ENCODE measurements at regions not wholly inside any gene's neighbourhood (a gene's known extent, or its start where the extent isn't known, plus 50 kb on each side); places are given as distances from the start of the nearest gene placed in this dataset.
"Not testable (repeated sequence)": the region's sequence is repeated elsewhere in the genome, so short reads cannot be mapped to it uniquely, and the experiment has no call there.

- DNase-seq (ENCODE audit: low read depth, low spot score): no peak
Measured at GRCh38 chr9:110115341-110115820, 92.6 kb downstream of the C9orf152 start.

DNA sequence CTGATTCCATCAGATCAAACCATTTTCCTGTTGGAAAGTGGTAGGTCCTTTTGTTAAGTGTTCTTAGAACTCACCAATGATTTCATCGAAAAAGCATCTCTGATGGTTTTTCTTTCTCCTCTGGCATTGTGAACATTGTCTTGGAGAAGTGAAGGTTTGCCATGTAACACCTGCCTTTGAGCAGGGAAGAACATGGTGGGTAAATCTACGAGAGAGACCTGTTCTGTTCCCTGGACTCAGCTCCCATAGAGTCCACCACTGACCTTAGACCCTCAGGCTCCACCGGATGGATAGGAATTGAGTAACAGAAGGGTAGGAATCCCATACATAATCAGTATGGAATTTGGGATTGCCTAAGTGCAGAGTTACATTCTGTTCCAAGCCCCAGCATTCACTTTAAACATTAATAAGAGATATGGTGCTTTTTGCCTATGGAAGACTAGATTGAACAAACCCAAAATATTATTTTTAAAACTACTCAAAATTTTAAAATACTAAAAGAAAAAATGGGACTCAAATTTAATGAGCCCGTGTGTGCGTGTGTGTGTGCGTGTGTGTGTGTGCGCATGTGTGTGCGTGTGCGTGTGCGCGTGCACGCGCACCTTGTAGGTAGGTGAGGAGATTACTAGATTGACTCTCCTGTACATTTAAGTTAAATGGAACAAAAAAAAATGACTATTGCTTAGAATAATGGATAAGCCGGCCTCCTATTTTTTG, 92.0 kb downstream of the C9orf152 start:
- DNase-seq (ENCODE audit: low read depth, low spot score): no peak

DNA sequence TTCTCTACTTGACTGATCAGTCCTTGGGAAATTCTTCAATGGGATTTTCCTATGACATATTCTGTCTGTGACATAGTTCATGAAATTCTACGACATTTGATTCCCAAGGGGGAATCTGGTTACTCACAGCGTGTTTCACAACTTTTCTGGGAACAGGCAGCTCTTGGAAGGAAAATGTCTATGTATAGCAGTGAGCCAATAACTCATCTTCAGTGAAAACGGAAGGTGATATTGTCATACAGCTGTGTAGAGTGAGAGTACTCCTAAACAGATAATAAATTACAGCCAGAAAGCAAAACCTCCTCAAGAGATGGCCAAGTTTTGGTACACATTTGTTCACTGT, 91.4 kb downstream of the C9orf152 start:
- DNase-seq (ENCODE audit: low read depth, low spot score): no peak

- DNase-seq (ENCODE audit: low read depth, low spot score): no peak
Measured at GRCh38 chr9:110121170-110121569, 86.8 kb downstream of the C9orf152 start.

DNA sequence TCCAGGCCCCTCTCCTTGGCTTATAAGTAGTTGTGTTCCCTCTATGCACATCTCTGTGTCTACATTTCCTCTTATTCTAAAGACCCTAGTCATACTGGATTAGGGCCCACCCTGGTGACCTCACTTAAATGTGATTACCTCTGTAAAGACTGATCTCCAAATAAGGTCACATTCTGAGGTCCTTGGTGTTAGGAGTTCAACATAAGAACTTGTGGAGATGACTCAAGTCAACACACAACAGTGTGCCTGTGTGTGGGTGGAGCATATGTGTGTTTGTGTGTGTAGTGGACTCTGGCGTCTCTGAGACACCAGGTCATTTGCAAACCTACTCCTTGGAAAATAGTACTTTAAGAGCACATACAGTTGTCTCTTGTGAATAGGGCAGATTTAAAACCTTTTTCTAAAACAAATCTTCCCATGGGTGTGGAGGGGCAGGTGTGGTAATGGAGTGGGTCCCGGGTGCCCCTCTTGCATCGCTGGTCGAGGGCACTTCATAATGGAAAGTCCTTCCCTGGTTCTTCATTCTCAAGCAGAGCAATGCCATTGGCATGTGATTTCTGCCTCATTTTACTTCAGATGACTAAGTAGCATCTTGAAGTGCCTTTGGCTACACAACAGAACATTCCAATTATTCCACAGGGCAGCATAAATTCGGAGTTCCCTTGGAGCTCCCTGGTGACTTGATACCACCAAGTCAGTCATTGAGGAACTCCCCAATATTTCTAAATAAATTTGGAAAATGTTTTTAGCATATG, 84.4 kb downstream of the C9orf152 start:
- DNase-seq (ENCODE audit: low read depth, low spot score): no peak

DNA sequence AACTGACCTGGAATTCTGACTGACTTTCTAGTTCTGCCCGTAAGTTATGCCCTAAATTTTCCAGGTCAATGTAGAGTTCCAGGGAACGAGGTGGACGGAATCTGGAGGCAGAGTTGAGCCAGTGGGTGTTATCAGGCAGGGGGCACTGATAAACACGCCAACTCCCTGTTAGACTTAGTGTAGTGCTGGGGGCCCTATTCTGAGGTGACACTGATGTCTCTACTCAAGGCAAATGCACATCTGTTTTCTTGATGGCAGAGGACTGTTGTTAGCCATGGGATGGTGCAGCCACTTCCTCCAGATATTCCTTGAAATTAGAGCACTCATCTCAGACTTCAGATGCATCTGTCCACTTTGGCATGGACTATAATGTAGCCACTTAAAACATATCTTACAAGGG, 83.5 kb downstream of the C9orf152 start:
- no peak for DNase-seq (ENCODE audit: low read depth, low spot score)

- DNase-seq (ENCODE audit: low read depth, low spot score): no peak
Measured at GRCh38 chr9:110125207-110125751, 82.7 kb downstream of the C9orf152 start.

- DNase-seq (ENCODE audit: low read depth, low spot score): no peak
Measured at GRCh38 chr9:110125763-110126351, 82.1 kb downstream of the C9orf152 start.

- DNase-seq (ENCODE audit: low read depth, low spot score): no peak
Measured at GRCh38 chr9:110126499-110126941, 81.4 kb downstream of the C9orf152 start.

GRCh38 chr9:110126986-110127864, 80.7 kb downstream of the C9orf152 start:
- no peak for DNase-seq (ENCODE audit: low read depth, low spot score)

- no peak for DNase-seq (ENCODE audit: low read depth, low spot score)
Measured at GRCh38 chr9:110128664-110129329, 79.2 kb downstream of the C9orf152 start.

DNA sequence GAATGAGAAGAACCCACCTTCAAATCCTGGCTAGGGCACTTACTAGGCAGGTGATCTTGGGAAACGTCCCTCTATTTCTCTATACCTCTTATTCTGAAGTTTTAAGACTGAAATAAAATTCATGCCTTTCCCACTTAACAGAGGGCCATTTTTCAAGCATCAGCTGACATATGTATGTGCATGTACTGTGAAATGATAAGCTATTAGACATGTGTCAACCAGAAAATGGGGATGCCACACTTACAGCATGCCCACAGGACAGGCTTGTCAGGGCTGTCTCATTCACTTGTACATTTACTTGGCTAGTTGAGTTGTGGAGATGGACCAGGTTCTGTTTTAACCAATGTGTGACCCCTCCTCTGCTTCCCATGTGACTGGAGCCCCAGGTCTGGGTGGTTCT, 78.5 kb downstream of the C9orf152 start:
- DNase-seq (ENCODE audit: low read depth, low spot score): no peak

DNA sequence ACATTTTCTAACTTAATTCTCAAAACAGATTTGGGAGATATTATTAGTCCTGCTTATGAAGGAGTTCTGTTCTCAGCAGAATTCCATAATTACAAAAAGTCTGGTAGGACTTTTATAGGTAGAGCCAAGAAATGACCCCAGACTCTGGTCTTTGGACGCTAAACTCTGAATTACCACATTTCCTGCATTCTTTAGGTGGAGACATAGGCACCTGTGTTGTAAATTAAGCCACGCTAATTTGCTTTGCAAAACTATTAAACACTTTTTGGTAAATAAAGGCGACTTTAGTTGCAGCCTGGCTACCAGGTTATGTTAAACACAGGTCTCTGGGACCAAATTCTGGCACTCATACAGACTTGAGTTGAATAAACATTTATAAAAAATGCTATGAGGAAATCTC, 77.7 kb downstream of the C9orf152 start:
- no peak for DNase-seq (ENCODE audit: low read depth, low spot score)

DNA sequence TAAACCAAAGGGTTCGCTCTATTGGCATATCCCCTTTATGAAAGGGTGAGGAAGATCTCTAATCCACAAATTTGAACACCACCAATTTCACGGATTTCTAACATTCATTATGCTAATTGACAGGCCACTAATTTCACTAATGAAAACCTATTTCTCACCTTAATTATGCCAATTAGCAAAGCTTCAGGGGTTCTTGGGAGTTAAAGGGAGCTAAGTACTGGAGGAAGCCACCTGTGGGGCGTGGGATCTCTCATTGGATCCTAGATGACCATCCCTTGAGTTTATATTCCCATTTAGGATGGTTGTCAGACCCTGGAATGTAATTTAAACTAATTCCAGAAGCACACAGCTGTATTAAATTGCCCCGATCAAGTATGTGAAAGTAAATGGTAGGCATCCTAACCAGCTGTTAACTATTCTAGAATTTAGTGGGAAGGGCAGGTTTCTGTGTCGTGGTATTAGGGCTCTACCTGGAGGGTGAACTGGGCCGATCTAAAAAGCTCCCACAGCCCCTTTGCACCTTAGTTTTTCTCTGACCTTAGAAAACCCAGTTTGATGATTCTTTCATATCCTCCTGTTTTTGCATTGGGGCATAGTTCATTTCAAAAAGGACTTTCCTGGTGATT, 77.1 kb downstream of the C9orf152 start:
- no peak for DNase-seq (ENCODE audit: low read depth, low spot score)

GRCh38 chr9:110131499-110131898, 76.5 kb downstream of the C9orf152 start:
- no peak for DNase-seq (ENCODE audit: low read depth, low spot score)

DNA sequence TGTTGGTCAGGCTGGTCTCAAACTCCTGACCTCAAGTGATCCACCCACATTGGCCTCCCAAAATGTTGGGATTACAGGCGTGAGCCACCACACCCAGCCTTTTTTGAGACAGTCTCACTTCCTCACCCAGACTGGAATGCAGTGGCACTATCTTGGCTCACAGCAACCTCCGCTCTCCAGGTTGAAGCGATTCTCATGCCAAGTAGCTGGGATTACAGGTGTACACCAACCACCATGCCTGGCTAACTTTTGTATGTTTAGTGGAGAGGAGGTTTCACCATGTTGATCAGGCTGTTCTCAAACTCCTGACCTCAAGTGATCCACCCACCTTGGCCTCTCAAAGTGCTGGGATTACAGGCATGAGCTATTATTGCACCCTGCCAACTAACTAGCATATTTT, 75.4 kb downstream of the C9orf152 start:
- DNase-seq (ENCODE audit: low read depth, low spot score): not testable (repeated sequence)

DNA sequence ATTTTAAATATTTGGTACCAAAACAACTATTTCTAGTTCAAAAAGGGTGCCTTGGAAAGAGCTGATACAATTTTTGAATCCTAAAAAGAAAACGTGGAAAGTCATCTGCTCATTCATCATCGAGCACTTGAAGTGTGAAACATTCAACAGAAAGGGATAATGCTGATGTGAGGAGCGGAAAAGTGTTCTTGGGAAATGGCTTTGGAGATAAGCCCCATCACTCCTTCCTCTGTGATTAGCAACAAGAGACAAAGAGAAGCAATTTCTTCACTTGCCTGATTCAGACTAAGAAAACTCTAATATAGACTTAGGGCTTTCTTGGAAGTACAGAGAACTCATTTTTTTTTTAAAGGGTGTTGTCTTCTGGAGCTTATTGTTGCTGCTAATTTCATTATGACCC, 74.9 kb downstream of the C9orf152 start:
- DNase-seq (ENCODE audit: low read depth, low spot score): no peak

DNA sequence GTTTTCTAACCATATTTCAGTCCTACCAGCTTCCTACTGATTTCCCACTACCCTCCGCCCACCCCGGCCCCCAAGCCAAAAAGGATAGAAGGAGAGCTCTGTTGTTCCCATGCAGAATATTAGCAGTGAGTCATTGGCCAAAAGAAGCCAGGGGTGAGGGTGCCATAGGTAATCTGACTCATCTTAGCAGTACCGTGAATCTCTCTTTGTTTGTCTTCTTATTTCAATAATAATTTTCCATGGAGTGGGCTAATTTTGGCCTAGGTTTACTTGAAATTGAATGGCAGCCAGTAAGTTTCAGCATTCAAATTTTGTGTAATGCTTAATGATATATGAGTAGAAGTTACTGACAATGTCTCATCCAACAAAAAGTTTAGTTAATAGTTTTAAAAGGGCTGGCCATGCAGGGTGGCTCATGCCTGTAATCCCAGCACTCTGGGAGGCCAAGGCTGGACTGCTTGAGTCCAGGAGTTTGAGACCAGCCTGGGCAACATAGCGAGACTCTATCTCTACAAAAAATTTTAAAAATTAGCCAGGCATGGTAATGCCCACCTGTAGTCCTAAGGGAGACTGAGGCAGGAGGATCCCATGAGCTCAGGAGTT, 74.2 kb downstream of the C9orf152 start:
- no peak for DNase-seq (ENCODE audit: low read depth, low spot score)

DNA sequence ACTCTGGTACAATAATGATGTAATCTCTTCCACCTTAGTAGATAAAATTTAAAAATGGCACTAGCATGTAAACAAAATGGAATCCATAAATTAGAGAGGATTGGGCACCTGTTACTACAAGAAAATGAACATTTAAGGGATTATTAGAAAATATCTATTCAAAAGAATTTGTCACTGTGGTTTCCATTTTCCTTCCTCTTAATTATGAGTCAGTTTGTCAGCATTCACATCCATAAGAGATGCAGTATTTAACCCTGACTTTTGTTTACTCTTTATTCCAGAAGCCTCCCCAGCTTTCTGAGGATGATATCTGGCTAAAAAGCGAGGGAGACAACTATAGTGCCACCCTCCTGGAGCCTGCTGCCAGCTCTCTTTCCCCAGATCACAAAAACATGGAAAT, 72.1 kb downstream of the C9orf152 start:
- DNase-seq (ENCODE audit: low read depth, low spot score): no peak

DNA sequence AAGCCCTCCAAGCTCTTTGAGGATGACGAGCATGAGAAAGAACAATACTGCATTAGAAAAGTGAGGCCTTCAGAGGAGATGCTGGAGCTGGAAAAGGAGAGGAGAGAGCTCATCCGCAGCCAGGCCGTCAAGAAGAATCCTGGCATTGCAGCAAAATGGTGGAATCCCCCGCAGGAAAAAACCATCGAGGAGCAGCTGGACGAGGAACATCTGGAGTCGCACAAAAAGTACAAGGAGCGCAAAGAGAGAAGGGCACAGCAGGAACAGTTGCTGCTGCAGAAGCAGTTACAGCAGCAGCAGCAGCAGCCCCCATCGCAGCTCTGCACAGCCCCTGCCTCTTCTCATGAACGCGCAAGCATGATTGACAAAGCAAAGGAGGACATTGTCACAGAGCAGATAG, 71.2 kb downstream of the C9orf152 start:
- DNase-seq (ENCODE audit: low read depth, low spot score): no peak

All from activated CD4-positive, CD25-positive, alpha-beta regulatory T cell treated with anti-CD3 and anti-CD28 coated beads, Interleukin-2, amount 50 U/mL, for 16 hours (primary cell).